Stimulated activated CD8-positive, alpha-beta memory T cell treated with anti-CD3 and anti-CD28 coated beads, Interleukin-7, amount 100 ng/mL, for 24 hours (primary cell): ENCODE measurements at regions not wholly inside any gene's neighbourhood (a gene's known extent, or its start where the extent isn't known, plus 50 kb on each side); places are given as distances from the start of the nearest gene placed in this dataset.
"Not testable (repeated sequence)": the region's sequence is repeated elsewhere in the genome, so short reads cannot be mapped to it uniquely, and the experiment has no call there.

Experiments used
- DNase-seq: peaks from one replicate; pipeline ENCODE4 v3.0.0-alpha.2; 2020; ENCODE audit warnings: low read depth

- no peak for DNase-seq
Observed at GRCh38 chr2:12879649-12880048, 162.9 kb downstream of the TRIB2 start.

GRCh38 chr2:12881952-12882351 lies 165.2 kb downstream of the TRIB2 start:
- no peak for DNase-seq

- no peak for DNase-seq
Observed at GRCh38 chr2:12882393-12882792, 165.7 kb downstream of the TRIB2 start.

- no peak for DNase-seq
Observed at GRCh38 chr2:12883906-12884305, 167.2 kb downstream of the TRIB2 start.

- no peak for DNase-seq
Observed at GRCh38 chr2:12884713-12885282, 168.1 kb downstream of the TRIB2 start.

DNA sequence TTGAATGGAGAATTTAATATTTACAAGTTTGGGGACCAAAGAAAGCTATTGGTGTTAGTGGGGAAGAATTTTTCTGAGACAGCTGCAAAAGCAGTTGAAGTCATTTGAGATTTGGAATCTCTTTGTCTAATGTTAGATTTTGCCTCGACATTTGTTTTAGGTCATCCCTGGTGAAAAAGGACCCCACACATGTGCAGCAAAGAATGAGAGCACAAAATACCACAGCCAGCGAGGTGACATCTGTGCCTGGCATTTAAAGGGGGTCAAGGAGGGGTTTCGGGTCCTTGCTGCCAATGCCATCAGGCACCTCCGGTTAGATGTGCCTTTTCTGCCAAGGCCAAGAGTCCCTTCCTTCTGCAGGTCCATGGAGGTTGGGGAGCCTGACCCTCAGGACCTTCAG lies 173.3 kb downstream of the TRIB2 start:
- no peak for DNase-seq

GRCh38 chr2:12890481-12890991 lies 173.8 kb downstream of the TRIB2 start:
- no peak for DNase-seq

DNA sequence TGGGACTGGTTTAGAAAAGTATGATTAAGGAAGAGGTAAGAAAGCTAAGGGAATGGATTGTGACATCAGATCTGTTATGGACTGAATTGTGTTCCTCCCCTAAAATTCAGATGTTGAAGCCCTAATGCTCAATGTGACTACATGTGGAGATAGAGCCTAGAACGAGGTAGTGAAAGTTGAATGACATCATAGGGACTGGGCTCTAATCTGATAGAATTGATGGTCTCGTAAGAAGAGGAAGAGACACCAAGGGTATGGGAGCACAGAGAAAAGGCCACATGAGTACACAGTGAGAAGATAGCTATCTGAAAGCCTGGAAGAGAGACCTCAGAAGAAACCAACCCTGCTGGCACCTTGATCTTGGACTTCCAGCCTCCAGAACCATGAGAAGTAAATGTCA lies 178.3 kb downstream of the TRIB2 start:
- DNase-seq = no peak

GRCh38 chr2:12896318-12896982 lies 179.7 kb downstream of the TRIB2 start:
- no peak for DNase-seq

DNA sequence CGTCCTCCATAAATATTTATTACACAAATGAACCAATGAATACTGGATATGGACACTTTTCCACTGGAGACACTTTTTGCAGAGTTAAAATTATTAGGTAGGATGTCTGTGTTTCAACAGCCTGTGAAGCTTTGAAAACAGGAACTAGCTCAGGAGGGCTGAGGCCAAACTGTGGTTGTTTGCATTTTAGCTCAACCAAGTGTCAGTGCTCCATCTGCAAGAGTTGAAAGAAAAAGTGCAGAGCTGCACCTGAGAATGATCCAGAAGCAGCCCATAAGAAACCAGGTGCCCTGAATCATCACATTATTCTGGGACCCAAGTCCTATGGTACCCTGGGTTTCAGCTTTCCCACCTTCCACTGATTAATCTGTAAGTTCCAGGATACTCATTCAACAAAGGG lies 180.4 kb downstream of the TRIB2 start:
- DNase-seq = no peak

DNA sequence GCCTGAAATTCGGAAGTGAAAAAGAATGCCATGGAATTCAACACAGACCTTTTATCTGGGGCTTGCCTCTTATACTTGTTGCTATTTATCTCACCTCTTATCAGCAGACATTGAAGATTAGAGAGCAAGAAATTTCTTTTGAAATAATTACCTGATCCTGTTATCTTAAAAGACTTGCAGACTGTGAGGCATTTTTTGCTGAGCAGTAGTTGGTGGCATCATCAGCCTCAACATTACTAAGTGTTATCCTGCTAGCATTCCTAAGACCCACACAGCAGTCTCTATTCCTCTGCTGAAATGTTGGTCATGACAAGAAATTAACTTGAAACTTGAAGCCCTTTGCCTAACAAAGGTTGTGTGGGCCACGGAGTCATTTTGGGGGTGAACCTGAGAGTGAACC lies 186.5 kb downstream of the TRIB2 start:
- DNase-seq = no peak

DNA sequence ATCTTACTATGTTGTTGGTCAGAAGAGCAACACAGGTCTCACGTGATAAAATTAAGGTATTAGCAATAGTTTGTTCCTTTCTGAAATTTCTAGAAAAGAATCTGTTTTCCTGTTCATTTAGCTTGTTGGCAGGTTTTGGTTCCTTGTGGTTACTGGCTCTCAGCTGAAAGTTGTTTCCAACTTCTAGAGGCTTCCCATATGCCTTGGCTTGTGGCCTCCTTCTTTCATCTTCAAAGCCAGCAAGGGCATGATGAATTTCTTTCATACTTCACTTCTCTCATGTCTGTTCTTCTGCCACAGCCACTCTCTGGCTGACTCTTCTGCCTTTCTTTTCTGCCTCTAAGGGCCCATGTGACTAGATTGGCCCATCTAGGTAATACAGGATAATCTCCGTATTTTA lies 193.7 kb downstream of the TRIB2 start:
- DNase-seq = no peak

GRCh38 chr2:12915787-12916186 lies 199.1 kb downstream of the TRIB2 start:
- DNase-seq = no peak

DNA sequence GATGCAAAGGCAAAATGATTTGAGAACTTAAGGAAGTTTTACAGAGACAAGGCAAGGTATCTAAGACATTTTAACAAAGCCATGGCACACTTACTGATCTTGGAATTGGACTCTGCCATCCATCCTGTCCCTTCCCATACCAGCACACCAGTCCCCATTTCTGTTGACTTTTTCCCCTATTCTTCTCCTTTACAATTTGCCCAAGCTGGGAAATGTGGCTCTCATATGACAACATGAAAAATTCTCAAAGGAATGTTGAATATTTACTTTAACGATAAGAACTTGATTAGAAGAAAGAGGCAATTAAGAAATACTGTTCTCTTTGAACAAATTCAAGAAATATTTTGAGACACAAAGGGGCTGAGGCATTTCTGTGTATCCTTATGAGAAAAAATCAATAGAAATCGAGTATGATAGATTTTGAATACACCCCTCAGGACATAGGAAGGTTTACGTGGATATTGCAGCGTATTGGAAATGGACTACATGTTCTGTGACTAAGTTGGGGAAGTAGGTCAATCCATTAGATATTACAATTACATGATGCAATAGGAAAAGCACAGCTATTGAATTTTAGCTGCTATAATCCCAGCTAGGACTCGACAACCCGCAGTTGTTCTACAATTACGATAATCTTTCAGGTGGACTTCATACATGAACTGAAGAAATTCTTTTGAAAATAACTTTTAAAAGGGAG lies 201.6 kb downstream of the TRIB2 start:
- DNase-seq = no peak

GRCh38 chr2:12918835-12919445 lies 202.2 kb downstream of the TRIB2 start:
- DNase-seq = no peak

DNA sequence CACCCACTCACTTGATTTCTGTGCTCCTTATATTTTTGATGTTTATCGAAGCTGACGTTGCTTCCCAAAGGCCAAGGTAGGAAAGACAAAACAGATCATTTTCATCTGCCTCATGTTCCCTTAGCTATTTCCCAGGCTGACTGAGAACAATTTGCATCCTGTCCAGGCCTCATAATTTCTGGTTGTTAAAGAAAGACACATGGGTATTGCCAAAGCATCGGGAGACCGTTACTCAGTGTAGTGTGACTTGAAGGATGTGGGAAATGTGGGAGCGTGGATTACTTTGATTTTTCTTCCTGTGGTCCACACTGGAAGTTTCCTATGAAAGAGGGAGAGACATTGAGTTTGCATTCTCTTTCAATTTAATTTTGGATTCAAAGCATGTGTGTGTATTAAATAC lies 204.6 kb downstream of the TRIB2 start:
- DNase-seq = no peak

DNA sequence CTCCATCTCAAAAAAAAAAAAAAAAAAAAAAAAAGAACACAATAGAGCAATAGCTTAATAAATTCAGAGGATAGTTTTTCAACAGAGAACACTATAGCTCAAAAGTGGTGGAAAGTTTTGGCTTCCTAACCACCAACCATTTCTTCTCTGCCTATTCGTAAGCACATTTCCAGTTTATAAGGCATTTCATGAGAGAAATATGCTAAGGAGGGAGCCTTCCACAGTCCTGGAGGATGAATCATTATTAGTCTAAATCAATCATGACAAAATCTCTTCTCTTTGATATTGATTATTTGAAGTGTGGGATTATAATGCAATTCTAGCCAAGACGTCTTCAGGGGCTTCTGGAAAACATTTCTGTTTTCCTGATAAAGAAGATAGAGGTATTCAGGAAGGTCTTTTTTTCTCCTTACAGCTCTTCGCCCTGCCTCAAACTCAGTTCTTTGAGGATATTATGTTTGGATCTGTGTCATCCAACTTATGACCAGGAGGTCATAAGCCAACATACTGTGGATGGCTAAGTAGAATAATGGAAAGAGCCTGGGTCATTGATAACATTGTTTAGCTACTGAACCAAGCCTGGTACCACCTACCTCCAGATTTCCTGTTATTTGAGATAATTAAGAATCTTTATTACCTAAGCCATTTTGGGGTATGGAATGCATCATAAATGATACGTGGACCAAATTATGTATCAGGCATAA lies 207.3 kb downstream of the TRIB2 start:
- DNase-seq = no peak

- DNase-seq = not testable (repeated sequence)
Observed at GRCh38 chr2:12926641-12927040, 209.9 kb downstream of the TRIB2 start.

- no peak for DNase-seq
Observed at GRCh38 chr2:12928197-12928774, 211.6 kb downstream of the TRIB2 start.

GRCh38 chr2:12928775-12929401 lies 212.2 kb downstream of the TRIB2 start:
- DNase-seq = no peak

DNA sequence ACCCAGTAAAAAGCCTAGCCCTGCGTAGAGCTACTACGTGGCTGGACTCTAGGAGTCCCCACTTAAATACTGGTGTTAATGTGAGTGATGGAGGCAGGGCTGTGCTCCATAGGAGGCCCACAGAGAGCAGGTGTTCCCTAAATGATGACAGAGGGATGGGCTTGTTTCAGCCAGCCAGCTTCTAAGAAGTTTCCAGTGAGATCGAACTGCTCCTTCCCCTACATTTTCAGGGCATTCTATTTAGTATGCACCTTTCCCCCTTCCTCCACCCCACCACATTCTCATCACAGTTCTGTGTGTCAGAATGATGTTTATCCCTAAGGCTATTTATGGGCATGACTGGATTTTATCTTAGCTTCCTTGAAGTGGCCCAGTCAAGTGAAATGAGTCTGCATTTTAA lies 213.0 kb downstream of the TRIB2 start:
- DNase-seq = no peak
